DND-41 (cell line): ENCODE measurements at regions not wholly inside any gene's neighbourhood (a gene's known extent, or its start where the extent isn't known, plus 50 kb on each side); places are given as distances from the start of the nearest gene placed in this dataset.

Experiments
- ATAC-seq: fragments of 200-7000 bp; cut with Tn5 transposase; 3 replicates; pipeline ENCODE4 v1.9.1; 2021; ENCODE audit warnings: low read depth; ENCODE audit not compliant: insufficient read depth
- DNase-seq: peaks from one replicate; pipeline ENCODE4 v3.0.0-alpha.2; 2020
- H2AFZ ChIP-seq: 2 replicates; pipeline ENCODE4 v1.6.0; 2012; ENCODE audit warnings: low read depth, low read length
- H3K27ac ChIP-seq: 2 replicates; pipeline ENCODE4 v1.5.1; 2012; ENCODE audit warnings: low read length, inconsistent platforms
- H3K27me3 ChIP-seq: fragments of 200-600 bp; sonication (generic); 2 replicates; pipeline ENCODE4 v1.6.0; 2012; ENCODE audit warnings: low read length, mild to moderate bottlenecking, inconsistent platforms; ENCODE audit not compliant: insufficient read depth, poor library complexity
- H3K36me3 ChIP-seq: 2 replicates; pipeline ENCODE4 v1.5.1; 2012; ENCODE audit warnings: low read length, inconsistent platforms; ENCODE audit not compliant: insufficient read depth
- H3K4me1 ChIP-seq: 2 replicates; pipeline ENCODE4 v1.5.1; 2012; ENCODE audit warnings: mild to moderate bottlenecking, low read length; ENCODE audit not compliant: insufficient read depth
- H3K4me2 ChIP-seq: 2 replicates; pipeline ENCODE4 v1.6.0; 2012; ENCODE audit warnings: mild to moderate bottlenecking, moderate library complexity, low read length, inconsistent platforms; ENCODE audit not compliant: insufficient read depth
- H3K4me3 ChIP-seq, 2 experiments: fragments of 200-600 bp in 1 of 2; shearing (Covaris generic) in 1 of 2; 2 replicates each; pipeline ENCODE4 v1.5.1; 2012 to 2016; ENCODE audit warnings: inconsistent platforms in 2 of 2, low read length in 2 of 2, mild to moderate bottlenecking in 2 of 2, low read depth in 1 of 2, moderate library complexity in 1 of 2
- H3K79me2 ChIP-seq: 2 replicates; pipeline ENCODE4 v1.6.0; 2012; ENCODE audit warnings: low read length, inconsistent platforms; ENCODE audit not compliant: insufficient read depth
- H3K9ac ChIP-seq: 2 replicates; pipeline ENCODE4 v1.6.0; 2012; ENCODE audit warnings: low read depth, mild to moderate bottlenecking, inconsistent platforms, low read length, moderate library complexity
- H3K9me3 ChIP-seq: 2 replicates; pipeline ENCODE4 v1.5.1; 2012; ENCODE audit warnings: low read length, moderate library complexity, mild to moderate bottlenecking, inconsistent platforms; ENCODE audit not compliant: insufficient read depth, severe bottlenecking
- H4K20me1 ChIP-seq: 2 replicates; pipeline ENCODE4 v1.6.0; 2012; ENCODE audit warnings: low read length; ENCODE audit not compliant: insufficient read depth
- CTCF ChIP-seq: IDR thresholded peaks from 2 replicates; pipeline ENCODE4 v1.5.1; 2012; ENCODE audit warnings: borderline replicate concordance, low read length, moderate library complexity, mild to moderate bottlenecking; ENCODE audit not compliant: poor library complexity, severe bottlenecking; ENCODE audit errors: extremely low read depth
- EZH2 ChIP-seq: IDR thresholded peaks from 3 replicates; pipeline ENCODE4 v1.6.1; 2012; ENCODE audit warnings: borderline replicate concordance, low read depth, mild to moderate bottlenecking, moderate library complexity, low read length, inconsistent platforms; ENCODE audit not compliant: severe bottlenecking

DNA sequence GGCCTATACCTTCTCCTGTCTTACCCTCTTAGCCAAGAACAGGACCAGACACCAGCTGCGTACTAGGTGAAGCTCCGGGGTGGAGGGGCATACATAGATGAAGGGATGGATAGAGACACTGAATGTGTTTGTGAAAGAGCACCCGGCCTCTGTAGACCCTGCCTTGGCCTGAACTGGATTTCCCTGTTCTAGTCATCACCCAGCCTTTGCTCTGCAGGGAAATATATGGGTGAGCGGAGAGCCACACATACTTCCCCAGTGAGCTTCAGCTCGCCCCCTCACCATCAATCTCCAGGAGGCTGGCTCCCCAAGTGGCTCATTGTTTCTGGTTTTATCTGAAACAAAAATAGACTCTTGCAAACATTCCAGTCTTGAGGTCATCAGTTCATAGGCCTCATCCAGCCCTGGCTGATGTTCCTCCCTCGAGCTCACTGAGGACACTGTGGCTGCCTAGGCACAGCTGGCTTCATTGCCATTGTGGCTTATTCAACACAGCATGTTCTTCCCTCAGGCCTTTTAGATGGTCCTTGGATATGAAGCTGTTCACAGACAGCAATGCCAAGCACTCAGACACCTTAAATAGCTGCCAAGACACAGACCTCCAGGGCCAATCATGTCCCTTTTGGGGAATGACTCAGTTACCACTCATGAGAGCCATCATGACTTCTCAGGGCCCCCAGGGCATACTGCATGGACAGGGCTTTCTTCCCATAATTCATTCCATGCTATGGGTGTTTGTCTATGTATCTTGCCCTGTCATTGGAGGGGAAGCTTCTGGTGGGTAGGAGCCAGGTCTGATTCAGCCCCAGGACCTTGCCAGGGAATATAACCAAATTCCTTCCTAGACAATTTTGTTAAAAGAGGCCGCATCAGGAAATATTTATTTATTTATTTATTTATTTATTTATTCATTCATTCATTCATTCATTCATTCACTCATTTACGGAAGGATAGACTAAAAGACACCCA, 82.4 kb downstream of the TTC32 start:
- Histone ChIP-seq H3K36me3 (no peaks in the 10 kb centered on the region), H3K4me1 (no peaks in the 10 kb centered on the region), H3K9me3 (no peaks in the 10 kb centered on the region), H3K4me3 (no peak overlapping the region), H3K79me2 (no peaks in the 10 kb centered on the region), H3K27ac (no peak overlapping the region), H3K9ac (no peak overlapping the region), H2AFZ (no peak overlapping the region), H3K27me3 (no peaks in the 10 kb centered on the region), H3K4me2 (no peak overlapping the region), H4K20me1 (no peaks in the 10 kb centered on the region)
- TF ChIP-seq EZH2 (no peak), CTCF (no peak)
- DNase-seq (no peak), ATAC-seq (no peak)

- ATAC-seq (no peak), DNase-seq (no peak)
- Histone ChIP-seq H4K20me1 (no peaks in the 10 kb centered on the region), H3K36me3 (no peaks in the 10 kb centered on the region), H3K9ac (no peak overlapping the region), H3K4me3 (no peak overlapping the region), H3K9me3 (no peaks in the 10 kb centered on the region), H3K27me3 (no peaks in the 10 kb centered on the region), H3K27ac (no peak overlapping the region), H2AFZ (no peak overlapping the region), H3K4me1 (no peaks in the 10 kb centered on the region), H3K79me2 (no peaks in the 10 kb centered on the region), H3K4me2 (no peak overlapping the region)
- no peak for TF ChIP-seq CTCF
Measured at GRCh38 chr2:19818543-19818942, 83.2 kb downstream of the TTC32 start.

DNA sequence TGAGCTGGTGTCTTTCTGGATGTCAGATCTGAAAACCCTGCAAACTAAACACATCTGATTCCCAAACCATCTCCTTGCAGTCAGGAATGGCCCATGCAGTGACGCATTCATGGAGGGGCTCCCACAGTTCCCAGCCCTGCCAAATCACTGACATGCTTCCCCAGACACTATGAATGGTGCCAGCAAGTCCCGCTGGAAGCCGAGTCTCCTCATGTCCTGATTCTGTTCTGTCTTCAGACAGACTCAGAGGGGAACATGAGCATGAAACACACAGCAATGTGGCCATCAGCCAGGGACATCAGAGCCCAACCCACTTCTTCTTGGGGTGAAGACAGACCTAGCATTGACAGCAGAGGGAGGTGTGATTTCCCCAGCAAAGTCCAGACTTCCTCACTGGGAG, 83.7 kb downstream of the TTC32 start:
- Histone ChIP-seq H3K27me3 (no peaks in the 10 kb centered on the region), H3K79me2 (no peaks in the 10 kb centered on the region), H3K9ac (no peak overlapping the region), H3K27ac (no peak overlapping the region), H4K20me1 (no peaks in the 10 kb centered on the region), H2AFZ (no peak overlapping the region), H3K9me3 (no peaks in the 10 kb centered on the region), H3K4me3 (no peak overlapping the region), H3K36me3 (no peaks in the 10 kb centered on the region), H3K4me2 (no peak overlapping the region), H3K4me1 (no peaks in the 10 kb centered on the region)
- DNase-seq: no peak
- TF ChIP-seq CTCF: no peak
- no peak for TF ChIP-seq EZH2
- ATAC-seq: no peak
